Middle frontal gyrus (tissue), 1 donor: ENCODE measurements at regions not wholly inside any gene's neighbourhood (a gene's known extent, or its start where the extent isn't known, plus 50 kb on each side); places are given as distances from the start of the nearest gene placed in this dataset.

Experiments
- DNase-seq: peaks from one replicate; pipeline ENCODE4 v3.0.0-alpha.2; 2015; ENCODE audit warnings: low spot score; ENCODE audit errors: extremely low spot score

DNA sequence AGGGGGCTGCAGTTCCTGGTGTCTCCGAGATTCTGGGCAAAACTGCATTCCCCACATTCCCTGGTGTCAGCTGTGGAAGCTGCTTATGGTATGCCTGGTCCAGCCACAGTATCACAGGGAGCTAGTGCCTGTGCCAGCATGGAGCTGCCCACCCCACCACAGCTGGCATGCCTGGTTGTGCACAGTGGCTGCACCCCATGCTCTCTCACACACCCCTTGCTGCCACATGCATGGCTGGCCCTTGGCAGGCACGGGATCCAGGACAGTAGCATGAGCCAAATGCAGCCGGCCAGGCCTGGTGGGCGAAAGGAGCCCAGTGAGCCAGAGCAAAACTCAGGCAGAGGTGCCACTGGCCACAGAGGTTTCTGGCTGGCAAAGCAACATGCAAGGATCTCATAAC is 418.0 kb upstream of the SPOCK3 start:
- no peak for DNase-seq

- DNase-seq: no peak
These were observed 403.6 kb upstream of the ANXA10 start for GRCh38 chr4:167688660-167689142.

- DNase-seq: no peak
These were observed 389.9 kb upstream of the ANXA10 start for GRCh38 chr4:167702391-167702790.

DNA sequence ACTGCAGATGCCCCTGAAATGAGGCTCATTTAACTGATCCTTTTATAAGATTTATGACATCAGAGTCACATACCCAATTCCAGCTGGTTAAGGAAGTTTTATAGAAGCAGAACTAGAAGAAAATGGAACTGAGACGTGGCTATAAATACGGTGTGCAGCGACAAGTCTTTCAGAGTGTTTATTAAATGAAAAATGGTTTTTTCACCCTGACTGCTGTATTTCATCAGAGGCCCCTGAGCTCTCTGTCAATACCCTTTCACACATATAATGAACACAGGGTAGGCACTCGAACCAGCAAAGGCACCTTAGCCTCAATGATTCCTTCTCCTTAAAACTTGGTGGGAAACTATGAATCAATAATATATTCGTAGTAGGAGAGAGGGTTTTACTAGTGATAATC is 380.8 kb upstream of the ANXA10 start:
- DNase-seq: no peak

- DNase-seq: no peak
These were observed 378.6 kb upstream of the ANXA10 start for GRCh38 chr4:167713756-167714155.

DNA sequence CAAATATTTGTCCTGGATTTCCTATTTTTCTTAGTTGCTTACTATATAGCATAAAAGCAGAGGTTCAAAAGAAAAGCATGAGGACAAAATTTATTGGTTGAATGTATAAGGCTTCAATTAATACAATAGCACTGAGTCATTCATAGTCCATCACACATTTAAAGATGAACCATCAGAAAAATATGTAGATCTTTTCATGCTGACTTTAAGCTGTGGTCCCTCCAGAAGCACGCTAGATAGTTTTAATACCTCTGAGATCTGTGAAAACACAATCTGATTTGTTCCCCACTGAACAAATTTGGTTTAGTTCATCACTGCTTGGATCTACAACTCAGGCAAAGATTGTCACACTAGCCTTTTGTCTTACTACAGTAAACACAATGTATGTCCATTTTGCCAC is 377.2 kb upstream of the ANXA10 start:
- DNase-seq: no peak

DNA sequence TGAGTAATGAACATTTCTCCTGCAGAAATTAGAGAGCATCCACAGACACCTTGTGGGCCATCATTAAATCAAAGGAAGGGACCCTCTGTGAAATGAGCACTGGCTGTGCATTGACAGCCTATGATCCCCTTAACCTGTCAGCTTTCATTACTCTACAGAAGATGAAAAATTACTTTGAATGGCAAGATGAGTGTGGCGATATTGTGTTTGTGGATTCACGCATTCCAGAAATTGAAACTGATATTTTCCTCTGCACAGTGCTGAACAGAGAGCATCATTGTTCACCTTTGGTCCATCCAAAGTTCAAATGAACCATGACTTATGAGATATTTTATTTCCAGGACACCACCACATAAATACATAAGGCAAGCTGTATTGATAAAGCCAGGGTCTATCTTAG is 374.8 kb upstream of the ANXA10 start:
- no peak for DNase-seq

DNA sequence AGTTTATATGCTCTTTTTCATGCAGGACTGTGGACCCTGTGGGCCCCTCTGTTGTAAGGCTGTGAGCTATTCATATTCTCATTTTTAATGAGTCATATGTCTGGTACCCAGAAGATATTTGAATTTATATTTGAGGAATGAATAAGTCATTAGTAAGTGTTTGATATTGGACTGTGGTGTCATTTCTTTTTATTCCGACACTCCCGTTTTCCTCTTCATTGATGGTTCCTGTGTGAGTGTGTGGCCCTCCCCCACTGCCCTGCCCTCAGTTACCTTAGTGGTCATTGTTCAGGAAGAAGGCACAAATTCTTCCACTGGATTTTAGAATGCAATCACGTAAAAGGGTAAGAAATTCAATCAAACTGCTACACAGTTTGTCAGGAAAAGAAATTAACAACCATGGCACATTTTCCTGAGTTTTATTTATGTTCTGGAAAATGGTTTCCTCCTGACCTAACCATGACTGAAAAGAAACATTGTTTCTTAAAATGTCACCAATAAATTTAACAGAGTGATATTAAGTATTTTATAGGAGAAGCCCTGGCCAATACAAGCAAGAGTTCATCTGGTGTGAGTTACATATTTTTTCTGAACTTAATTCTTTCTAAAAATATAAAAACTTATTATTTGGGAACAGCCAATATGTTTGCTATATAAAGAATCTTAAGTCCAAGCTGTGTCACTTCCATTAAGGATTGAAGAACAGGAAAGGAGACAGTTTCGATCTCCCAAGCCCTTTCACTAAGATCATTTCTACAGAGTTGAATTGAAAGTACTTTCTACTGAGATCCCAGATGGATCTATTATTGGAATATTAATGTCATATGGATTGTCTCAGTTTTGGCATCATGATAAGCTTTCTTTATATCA is 370.5 kb upstream of the ANXA10 start:
- no peak for DNase-seq

DNA sequence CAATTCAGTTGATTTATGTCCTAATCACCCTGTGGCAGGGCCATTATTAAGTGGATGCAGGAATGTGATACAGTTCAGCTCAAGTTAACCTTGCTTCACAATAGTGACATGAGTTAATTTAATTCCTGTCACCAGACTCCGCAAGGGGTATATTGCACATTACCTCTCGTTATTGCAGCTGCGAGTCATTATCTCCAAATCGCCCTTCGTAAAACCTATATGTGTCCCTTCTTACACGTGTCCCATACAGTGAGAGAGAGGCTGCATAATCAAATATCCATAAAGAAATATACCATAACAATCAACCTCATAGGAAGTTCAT is 369.9 kb upstream of the ANXA10 start:
- DNase-seq: no peak

- DNase-seq: no peak
These were observed 367.4 kb upstream of the ANXA10 start for GRCh38 chr4:167724941-167725340.

GRCh38 chr4:167730769-167731168 is 361.6 kb upstream of the ANXA10 start:
- no peak for DNase-seq

DNA sequence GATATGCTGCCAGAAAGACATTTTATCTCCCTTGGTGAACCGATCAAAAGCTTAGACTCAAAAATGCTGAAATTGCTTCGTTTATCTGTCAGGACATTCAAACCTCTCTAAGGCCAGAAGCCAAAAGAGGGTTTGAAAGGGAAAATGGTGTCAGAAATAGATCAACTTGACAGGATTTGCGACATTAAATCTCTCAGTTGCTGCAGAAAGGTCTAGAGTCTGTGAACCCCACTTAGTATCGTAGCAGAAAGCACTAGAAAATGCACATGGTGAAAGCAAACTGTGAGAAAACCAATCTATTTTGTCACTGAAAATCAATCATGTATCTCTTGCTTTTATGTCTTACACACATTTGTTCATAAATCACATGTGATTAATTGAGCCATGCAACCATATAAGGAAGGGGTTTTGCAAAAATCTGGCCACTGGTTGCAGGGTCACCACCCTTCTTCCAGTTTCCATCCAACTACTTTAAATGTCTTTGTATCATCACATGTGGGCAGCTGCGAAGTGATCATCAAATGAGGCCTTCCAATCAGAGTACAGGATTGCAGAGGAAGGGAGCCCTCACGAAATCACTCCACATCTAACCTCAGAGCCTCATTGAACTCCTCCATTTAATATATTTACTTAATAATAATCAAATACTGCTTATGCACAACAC is 347.2 kb upstream of the ANXA10 start:
- no peak for DNase-seq

GRCh38 chr4:167767281-167767680 is 325.1 kb upstream of the ANXA10 start:
- DNase-seq: no peak

GRCh38 chr4:167774646-167775045 is 317.7 kb upstream of the ANXA10 start:
- no peak for DNase-seq

DNA sequence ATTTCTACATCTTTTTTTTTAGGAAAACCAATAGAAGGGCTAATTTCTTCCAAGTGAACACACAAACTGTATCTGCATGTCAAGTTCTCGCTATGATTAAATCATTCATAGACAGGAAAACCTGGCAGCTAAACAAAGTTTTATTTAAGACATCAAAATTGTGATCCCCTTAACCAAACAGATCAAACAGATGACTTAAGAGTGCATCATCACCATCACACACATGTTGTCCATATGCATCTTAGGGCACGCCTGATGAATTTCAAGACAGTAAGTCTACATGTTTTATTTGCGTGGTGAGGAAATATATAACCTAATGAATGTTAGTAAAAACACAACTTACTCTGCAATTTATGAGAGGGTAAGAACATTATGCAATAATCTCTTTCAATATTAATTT is 317.0 kb upstream of the ANXA10 start:
- no peak for DNase-seq

GRCh38 chr4:167779280-167779679 is 313.1 kb upstream of the ANXA10 start:
- no peak for DNase-seq

- no peak for DNase-seq
These were observed 312.5 kb upstream of the ANXA10 start for GRCh38 chr4:167779864-167780263.

DNA sequence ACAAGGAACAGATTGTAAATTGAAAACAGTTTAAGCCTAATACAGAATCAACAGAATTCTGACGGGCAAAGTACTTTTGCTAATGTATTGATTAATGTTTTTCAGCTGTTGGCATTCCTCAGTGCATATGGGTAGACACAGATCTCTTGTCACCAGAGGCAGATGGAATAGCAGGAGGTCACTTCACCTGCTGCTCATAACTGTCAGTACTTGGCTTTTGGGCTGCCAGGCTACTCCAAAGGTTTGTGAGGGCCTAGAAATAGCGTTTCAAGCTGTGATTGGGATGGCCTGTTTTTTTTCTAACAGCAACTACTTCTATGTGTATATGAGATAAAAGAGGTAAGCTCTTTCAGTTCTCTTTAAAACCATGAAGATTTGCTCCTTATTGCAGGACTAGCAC is 307.5 kb upstream of the ANXA10 start:
- no peak for DNase-seq

DNA sequence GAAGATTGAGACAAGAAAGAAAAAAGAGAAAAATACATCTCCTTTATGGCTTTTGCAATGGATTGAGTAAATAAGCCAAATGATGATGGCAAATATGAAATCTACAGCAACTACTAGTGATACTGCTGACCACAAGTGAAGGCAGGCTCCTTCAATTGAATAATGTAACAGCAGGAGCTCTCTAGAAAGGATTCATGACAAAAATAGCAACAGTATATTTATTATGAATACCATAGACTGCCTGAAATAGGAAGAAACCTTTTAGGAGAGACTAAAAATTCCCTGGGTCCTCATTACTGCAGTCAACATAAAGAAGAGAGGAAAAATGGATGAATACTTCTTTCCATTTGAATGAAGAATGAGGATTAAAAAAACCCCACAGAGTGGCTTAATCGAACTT is 306.8 kb upstream of the ANXA10 start:
- DNase-seq: no peak

DNA sequence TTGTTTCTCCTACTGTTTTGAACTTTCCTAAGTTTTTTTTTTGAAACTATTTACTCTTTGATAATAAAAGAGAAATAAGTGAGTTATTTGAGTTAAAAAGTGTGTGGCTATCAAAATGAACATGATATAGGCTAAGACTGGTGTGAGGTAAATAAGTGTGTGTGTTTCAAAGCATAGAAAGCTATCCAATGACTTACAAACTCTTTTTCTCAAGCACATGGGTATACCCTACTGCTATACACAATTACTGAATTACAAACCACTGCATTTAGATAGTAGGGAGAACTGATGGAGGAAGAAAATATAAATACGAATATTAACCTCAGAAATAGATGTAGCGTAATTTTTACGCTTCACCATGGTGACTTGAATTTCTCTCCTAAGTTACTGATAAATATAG is 305.8 kb upstream of the ANXA10 start:
- DNase-seq: no peak

- no peak for DNase-seq
These were observed 305.1 kb upstream of the ANXA10 start for GRCh38 chr4:167787231-167787630.

DNA sequence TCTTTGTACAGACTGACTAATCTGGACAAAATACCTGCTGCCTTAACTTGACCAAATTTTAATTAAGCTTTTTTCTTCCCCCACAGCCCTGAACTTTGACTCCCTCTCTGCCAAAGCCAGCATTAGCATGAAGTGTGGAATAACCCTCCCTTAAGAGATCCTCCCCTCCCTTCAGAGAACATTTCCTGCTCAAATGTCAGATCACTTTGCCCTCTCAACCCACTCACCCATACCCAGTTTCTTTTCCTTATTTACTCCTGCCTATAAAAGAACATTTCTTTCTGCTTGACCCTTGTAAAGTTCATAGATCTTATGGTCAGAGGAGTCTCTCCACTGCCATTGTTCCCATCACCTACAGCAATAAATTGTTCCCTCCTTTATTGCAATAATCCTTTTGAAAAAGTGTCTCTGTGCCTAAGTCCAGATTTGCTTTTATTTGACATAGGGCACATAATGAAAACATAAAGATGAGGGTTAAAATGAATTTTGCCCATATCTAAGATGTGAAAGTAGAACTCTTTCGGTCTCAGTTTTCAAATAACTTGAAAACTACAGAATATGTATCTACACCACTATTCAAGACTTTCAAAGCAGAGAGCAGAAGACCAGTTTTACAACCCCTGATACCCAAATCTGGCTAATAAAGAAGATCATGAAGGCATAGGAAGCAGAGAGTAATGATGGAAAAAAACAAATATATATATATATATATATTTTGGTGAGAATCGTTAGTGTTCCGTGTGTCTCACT is 289.7 kb upstream of the ANXA10 start:
- DNase-seq: no peak
